ENCODE measurements at regions not wholly inside any gene's neighbourhood (a gene's known extent, or its start where the extent isn't known, plus 50 kb on each side); places are given as distances from the start of the nearest gene placed in this dataset.

- Mint-ChIP-seq H3K36me3 (no peaks in the 10 kb centered on the region), H3K4me3 (no peak overlapping the region), H3K27me3 (no peaks in the 10 kb centered on the region), H3K27ac (no peak overlapping the region), H3K4me1 (peaks cover 3% of the 10 kb centered on the region), H3K9me3 (ENCODE audit: low read depth) (no peaks in the 10 kb centered on the region)
- CTCF ChIA-PET: no interaction called here
- DNase-seq (no peak), ATAC-seq (no peak)
Observed at GRCh38 chr18:54052259-54052658, 172.2 kb downstream of the MBD2 start.

GRCh38 chr18:54043484-54044251 is 180.8 kb downstream of the MBD2 start:
- no peaks in the 10 kb centered on the region for H3K9me3 Mint-ChIP-seq (ENCODE audit: low read depth)
- DNase-seq: no peak
- H3K4me3 Mint-ChIP-seq: no peak overlapping the region
- no peaks in the 10 kb centered on the region for H3K4me1 Mint-ChIP-seq
- no peak overlapping the region for H3K27ac Mint-ChIP-seq
- H3K36me3 Mint-ChIP-seq: no peaks in the 10 kb centered on the region
- no peak for ATAC-seq
- CTCF ChIA-PET: no interaction called here
- H3K27me3 Mint-ChIP-seq: peaks cover 12% of the 10 kb centered on the region

- Mint-ChIP-seq H3K4me3 (no peak overlapping the region), H3K27ac (no peak overlapping the region), H3K27me3 (peaks cover 5% of the 10 kb centered on the region), H3K36me3 (no peaks in the 10 kb centered on the region), H3K4me1 (no peaks in the 10 kb centered on the region), H3K9me3 (ENCODE audit: low read depth) (no peaks in the 10 kb centered on the region)
- ATAC-seq (no peak), DNase-seq (no peak)
- CTCF ChIA-PET: no interaction called here
Observed at GRCh38 chr18:54035927-54036326, 188.5 kb downstream of the MBD2 start.

- Mint-ChIP-seq H3K4me3 (no peak overlapping the region), H3K4me1 (no peaks in the 10 kb centered on the region), H3K27me3 (peaks cover 3% of the 10 kb centered on the region), H3K27ac (no peak overlapping the region), H3K9me3 (ENCODE audit: low read depth) (no peaks in the 10 kb centered on the region), H3K36me3 (no peaks in the 10 kb centered on the region)
- ATAC-seq: no peak
- CTCF ChIA-PET: no interaction called here
- no peak for DNase-seq
Observed at GRCh38 chr18:54033052-54033451, 191.4 kb downstream of the MBD2 start.

GRCh38 chr18:54032412-54032811 is 192.1 kb downstream of the MBD2 start:
- Mint-ChIP-seq H3K27ac (no peak overlapping the region), H3K4me3 (no peak overlapping the region), H3K36me3 (no peaks in the 10 kb centered on the region), H3K9me3 (ENCODE audit: low read depth) (no peaks in the 10 kb centered on the region), H3K27me3 (peaks cover 3% of the 10 kb centered on the region), H3K4me1 (no peaks in the 10 kb centered on the region)
- DNase-seq (no peak), ATAC-seq (no peak)
- CTCF ChIA-PET: no interaction called here

GRCh38 chr18:54031243-54031642 is 193.2 kb downstream of the MBD2 start:
- no peak overlapping the region for H3K27ac Mint-ChIP-seq
- ATAC-seq (no peak), DNase-seq (no peak)
- peaks cover 3% of the 10 kb centered on the region for H3K27me3 Mint-ChIP-seq
- no peaks in the 10 kb centered on the region for H3K36me3 Mint-ChIP-seq
- CTCF ChIA-PET: no interaction called here
- no peaks in the 10 kb centered on the region for H3K9me3 Mint-ChIP-seq (ENCODE audit: low read depth)
- H3K4me3 Mint-ChIP-seq: no peak overlapping the region
- no peaks in the 10 kb centered on the region for H3K4me1 Mint-ChIP-seq

- Mint-ChIP-seq H3K27ac (no peak overlapping the region), H3K36me3 (no peaks in the 10 kb centered on the region), H3K27me3 (peaks cover 3% of the 10 kb centered on the region), H3K4me3 (no peak overlapping the region), H3K4me1 (no peaks in the 10 kb centered on the region), H3K9me3 (ENCODE audit: low read depth) (no peaks in the 10 kb centered on the region)
- ATAC-seq: no peak
- CTCF ChIA-PET: no interaction called here
- DNase-seq: no peak
Observed at GRCh38 chr18:54030434-54030833, 194.0 kb downstream of the MBD2 start.

GRCh38 chr18:54023471-54023870 is 201.0 kb downstream of the MBD2 start:
- H3K9me3 Mint-ChIP-seq (ENCODE audit: low read depth): no peaks in the 10 kb centered on the region
- DNase-seq (peak; percentile 44), ATAC-seq (peak; percentile 72)
- peaks cover 5% of the 10 kb centered on the region for H3K4me1 Mint-ChIP-seq
- CTCF ChIA-PET: no interaction called here
- no peak overlapping the region for H3K4me3 Mint-ChIP-seq
- no peaks in the 10 kb centered on the region for H3K27me3 Mint-ChIP-seq
- no peaks in the 10 kb centered on the region for H3K36me3 Mint-ChIP-seq
- H3K27ac Mint-ChIP-seq: no peak overlapping the region

GRCh38 chr18:54020966-54021365 is 203.5 kb downstream of the MBD2 start:
- DNase-seq (no peak), ATAC-seq (no peak)
- Mint-ChIP-seq H3K4me1 (peaks cover 5% of the 10 kb centered on the region), H3K27me3 (no peaks in the 10 kb centered on the region), H3K9me3 (ENCODE audit: low read depth) (no peaks in the 10 kb centered on the region), H3K36me3 (no peaks in the 10 kb centered on the region), H3K27ac (no peak overlapping the region), H3K4me3 (no peak overlapping the region)
- CTCF ChIA-PET: no interaction called here

GRCh38 chr18:54020156-54020745 is 204.2 kb downstream of the MBD2 start:
- CTCF ChIA-PET: no interaction called here
- DNase-seq: no peak

GRCh38 chr18:54019641-54020040 is 204.8 kb downstream of the MBD2 start:
- CTCF ChIA-PET: no interaction called here
- Mint-ChIP-seq H3K4me3 (no peak overlapping the region), H3K27ac (no peak overlapping the region), H3K9me3 (ENCODE audit: low read depth) (no peaks in the 10 kb centered on the region), H3K36me3 (no peaks in the 10 kb centered on the region), H3K27me3 (no peaks in the 10 kb centered on the region), H3K4me1 (peaks cover 5% of the 10 kb centered on the region)
- no peak for DNase-seq
- ATAC-seq: no peak

More at GRCh38 chr18:54020156-54020745, 204.2 kb downstream of the MBD2 start:
- ATAC-seq: no peak
- Mint-ChIP-seq H3K4me3 (no peak overlapping the region), H3K9me3 (ENCODE audit: low read depth) (no peaks in the 10 kb centered on the region), H3K36me3 (no peaks in the 10 kb centered on the region), H3K27me3 (no peaks in the 10 kb centered on the region), H3K27ac (no peak overlapping the region), H3K4me1 (peaks cover 5% of the 10 kb centered on the region)

- Mint-ChIP-seq H3K4me1 (no peaks in the 10 kb centered on the region), H3K4me3 (no peak overlapping the region), H3K36me3 (no peaks in the 10 kb centered on the region), H3K27ac (no peak overlapping the region), H3K9me3 (ENCODE audit: low read depth) (no peaks in the 10 kb centered on the region), H3K27me3 (no peaks in the 10 kb centered on the region)
- DNase-seq (no peak), ATAC-seq (no peak)
- CTCF ChIA-PET: no interaction called here
Observed at GRCh38 chr18:54013452-54013851, 211.0 kb downstream of the MBD2 start.

GRCh38 chr18:54004828-54005227 is 219.6 kb downstream of the MBD2 start:
- Mint-ChIP-seq H3K9me3 (ENCODE audit: low read depth) (no peaks in the 10 kb centered on the region), H3K4me3 (no peak overlapping the region), H3K27ac (no peak overlapping the region), H3K27me3 (no peaks in the 10 kb centered on the region), H3K4me1 (no peaks in the 10 kb centered on the region), H3K36me3 (no peaks in the 10 kb centered on the region)
- ATAC-seq (no peak), DNase-seq (no peak)
- CTCF ChIA-PET: no interaction called here

GRCh38 chr18:54003195-54003594 is 221.3 kb downstream of the MBD2 start:
- ATAC-seq: no peak
- Mint-ChIP-seq H3K4me1 (no peaks in the 10 kb centered on the region), H3K27ac (no peak overlapping the region), H3K9me3 (ENCODE audit: low read depth) (no peaks in the 10 kb centered on the region), H3K4me3 (no peak overlapping the region), H3K27me3 (no peaks in the 10 kb centered on the region), H3K36me3 (no peaks in the 10 kb centered on the region)
- CTCF ChIA-PET: no interaction called here
- DNase-seq: no peak
